Transverse colon (tissue), 4 donors: ENCODE measurements at regions not wholly inside any gene's neighbourhood (a gene's known extent, or its start where the extent isn't known, plus 50 kb on each side); places are given as distances from the start of the nearest gene placed in this dataset.

Source experiments
- DNase-seq: peaks from one replicate; pipeline ENCODE4 v3.0.0-alpha.2; 2019
- H3K27ac ChIP-seq, 4 donors: fragments of 200-600 bp; sonication (generic); 2 replicates each; pipeline ENCODE4 v1.5.1; 2016 to 2018; ENCODE audit warnings: inconsistent platforms in 4 of 4
- H3K27me3 ChIP-seq: fragments of 200-600 bp; sonication (generic); 2 replicates; pipeline ENCODE4 v1.5.1; 2017; ENCODE audit warnings: inconsistent platforms
- H3K36me3 ChIP-seq, 4 donors: fragments of 200-600 bp; sonication (generic); 2 replicates each; pipeline ENCODE4 v1.5.1; 2017 to 2019; ENCODE audit warnings: inconsistent platforms in 4 of 4
- H3K4me1 ChIP-seq, 4 donors: fragments of 200-600 bp; sonication (generic); 2 replicates each; pipeline ENCODE4 v1.5.1; 2017 to 2020; ENCODE audit warnings: inconsistent platforms in 4 of 4
- H3K4me3 ChIP-seq, 4 donors: fragments of 200-600 bp; sonication (generic); 1 replicate in 1 of 4; 2 replicates in 3 of 4; pipeline versions ENCODE4 v1.5.1 to v1.6.1; 2017 to 2019; ENCODE audit warnings: inconsistent platforms in 4 of 4
- H3K9me3 ChIP-seq, 2 donors: fragments of 200-600 bp; sonication (generic); 2 replicates each; pipeline ENCODE4 v1.5.1; 2017 to 2019; ENCODE audit warnings: inconsistent platforms in 2 of 2
- EP300 ChIP-seq: sonication (generic); formaldehyde crosslinking; IDR thresholded peaks from one replicate; pipeline ENCODE4 v1.6.1; 2017; ENCODE audit warnings: antibody characterized with exemption, low read depth
- POLR2A ChIP-seq: fragments of 450-650 bp; IDR thresholded peaks from one replicate; pipeline ENCODE4 v1.6.1; 2016; ENCODE audit warnings: antibody characterized with exemption, mild to moderate bottlenecking, moderate library complexity
- POLR2AphosphoS5 ChIP-seq, 3 donors: sonication (generic); formaldehyde crosslinking; IDR thresholded peaks; one replicate each; pipeline ENCODE4 v1.6.1; 2016; ENCODE audit warnings: antibody characterized with exemption in 3 of 3
- WGBS, 2 donors: methylation state at CpG; one replicate each; pipeline ENCODE4 v1.1.5; 2018; ENCODE audit warnings: low coverage in 1 of 2; 5-methylcytosine and 5-hydroxymethylcytosine counted together
- in situ Hi-C, 4 donors: fragments of 200-750 bp; cut with MboI; loops; one replicate each; pipeline versions ENCODE4 v1.15.0 to v1.15.1; 2017; ENCODE audit warnings: low sequenced_read_pairs in 3 of 4, low pct_ligation_motif_present in 1 of 4, low pct_unique_long_range_greater_than_20kb in 1 of 4
- intact Hi-C: fragments of 100-400 bp; cut with DNase I; formaldehyde crosslinking; loops from one replicate; pipeline ENCODE4 v1.15.1; 2023; ENCODE audit warnings: low total_unique reads
- TF ChIP-seq, protein P1 (sequence below), 5 experiments: fragments of 200-600 bp in 3 of 5; fragments of 450-650 bp in 2 of 5; sonication (generic) in 3 of 5; IDR thresholded peaks; 1 replicate in 2 of 5; 2 replicates in 3 of 5; pipeline ENCODE4 v1.5.1; 2016 to 2017; ENCODE audit warnings: antibody characterized with exemption in 5 of 5, inconsistent platforms in 3 of 5, mild to moderate bottlenecking in 2 of 5, moderate library complexity in 1 of 5

GRCh38 chr11:81255895-81256294, 1477.8 kb downstream of the FAM181B start:
- Histone ChIP-seq H3K4me3 (no peak overlapping the region), H3K36me3 (no peaks in the 10 kb centered on the region), H3K27me3 (no peaks in the 10 kb centered on the region), H3K9me3 (no peaks in the 10 kb centered on the region), H3K27ac (no peak overlapping the region), H3K4me1 (peaks cover 0 to 5% (median 2%) of the 10 kb centered on the region in 4 donors)
- 47 to 63% methylated on average over 1 of the region's 1 CpG for WGBS, 2 donors
- no peak for DNase-seq
- intact Hi-C loops, result no loop called here
- in situ Hi-C loops, result no loop called here
- TF ChIP-seq, protein P1, sequence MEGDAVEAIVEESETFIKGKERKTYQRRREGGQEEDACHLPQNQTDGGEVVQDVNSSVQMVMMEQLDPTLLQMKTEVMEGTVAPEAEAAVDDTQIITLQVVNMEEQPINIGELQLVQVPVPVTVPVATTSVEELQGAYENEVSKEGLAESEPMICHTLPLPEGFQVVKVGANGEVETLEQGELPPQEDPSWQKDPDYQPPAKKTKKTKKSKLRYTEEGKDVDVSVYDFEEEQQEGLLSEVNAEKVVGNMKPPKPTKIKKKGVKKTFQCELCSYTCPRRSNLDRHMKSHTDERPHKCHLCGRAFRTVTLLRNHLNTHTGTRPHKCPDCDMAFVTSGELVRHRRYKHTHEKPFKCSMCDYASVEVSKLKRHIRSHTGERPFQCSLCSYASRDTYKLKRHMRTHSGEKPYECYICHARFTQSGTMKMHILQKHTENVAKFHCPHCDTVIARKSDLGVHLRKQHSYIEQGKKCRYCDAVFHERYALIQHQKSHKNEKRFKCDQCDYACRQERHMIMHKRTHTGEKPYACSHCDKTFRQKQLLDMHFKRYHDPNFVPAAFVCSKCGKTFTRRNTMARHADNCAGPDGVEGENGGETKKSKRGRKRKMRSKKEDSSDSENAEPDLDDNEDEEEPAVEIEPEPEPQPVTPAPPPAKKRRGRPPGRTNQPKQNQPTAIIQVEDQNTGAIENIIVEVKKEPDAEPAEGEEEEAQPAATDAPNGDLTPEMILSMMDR (IDR thresholded peaks at IDR 0.05), result no peak
- TF ChIP-seq EP300, result no peak
- no peak for TF ChIP-seq POLR2A
- no peak for TF ChIP-seq POLR2AphosphoS5 (IDR thresholded peaks at IDR 0.05)

- Histone ChIP-seq H3K4me1 (peaks cover 0 to 6% (median 3%) of the 10 kb centered on the region in 4 donors), H3K4me3 (no peak overlapping the region), H3K9me3 (no peaks in the 10 kb centered on the region), H3K27me3 (no peaks in the 10 kb centered on the region), H3K27ac (no peak overlapping the region), H3K36me3 (no peaks in the 10 kb centered on the region)
- intact Hi-C loops (no loop called here), in situ Hi-C loops (no loop called here)
- no peak for DNase-seq
- no peak for TF ChIP-seq EP300
- TF ChIP-seq POLR2A, result no peak
- TF ChIP-seq, protein P1 (IDR thresholded peaks at IDR 0.05), result no peak
- no peak for TF ChIP-seq POLR2AphosphoS5 (IDR thresholded peaks at IDR 0.05)
- 26 to 29% methylated on average over 1 of the region's 1 CpG for WGBS, 2 donors
These were observed 1480.4 kb downstream of the FAM181B start for GRCh38 chr11:81253244-81253643.

DNA sequence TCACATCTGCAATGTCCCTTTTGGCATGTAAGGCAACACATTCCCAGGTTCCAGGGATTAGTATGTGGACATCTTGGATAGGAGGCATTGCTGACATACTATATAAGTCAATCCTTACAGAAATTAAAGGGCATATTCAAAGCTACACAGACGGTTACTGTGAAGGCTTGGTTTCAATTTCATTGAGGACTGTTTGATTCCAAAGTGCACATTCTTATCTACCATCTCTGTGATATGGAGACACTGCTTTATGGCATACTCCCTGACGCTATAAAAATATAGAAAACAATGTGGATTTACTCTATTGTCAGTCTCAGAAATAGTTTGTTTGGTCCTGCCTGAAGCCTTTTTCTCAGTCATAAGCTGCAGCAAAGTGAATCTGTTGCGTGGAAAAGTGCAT, 1486.7 kb downstream of the FAM181B start:
- peak overlapping the region in 3 of 4 donors; percentile 22 to 52 (median 27) for H3K27ac ChIP-seq
- H3K4me1 ChIP-seq, result peaks cover 0 to 23% (median 2%) of the 10 kb centered on the region in 4 donors
- intact Hi-C loops, result no loop called here
- no peak overlapping the region for H3K4me3 ChIP-seq
- TF ChIP-seq POLR2AphosphoS5 (IDR thresholded peaks at IDR 0.05) (peak in 1 of 3 donors; percentile 34), POLR2A (no peak)
- H3K36me3 ChIP-seq, result no peaks in the 10 kb centered on the region
- in situ Hi-C loops, result no loop called here
- DNase-seq, result no peak
- H3K9me3 ChIP-seq, result no peaks in the 10 kb centered on the region
- WGBS, 2 donors, result 42 to 48% methylated on average over 3 of the region's 3 CpGs
- H3K27me3 ChIP-seq, result no peaks in the 10 kb centered on the region

DNA sequence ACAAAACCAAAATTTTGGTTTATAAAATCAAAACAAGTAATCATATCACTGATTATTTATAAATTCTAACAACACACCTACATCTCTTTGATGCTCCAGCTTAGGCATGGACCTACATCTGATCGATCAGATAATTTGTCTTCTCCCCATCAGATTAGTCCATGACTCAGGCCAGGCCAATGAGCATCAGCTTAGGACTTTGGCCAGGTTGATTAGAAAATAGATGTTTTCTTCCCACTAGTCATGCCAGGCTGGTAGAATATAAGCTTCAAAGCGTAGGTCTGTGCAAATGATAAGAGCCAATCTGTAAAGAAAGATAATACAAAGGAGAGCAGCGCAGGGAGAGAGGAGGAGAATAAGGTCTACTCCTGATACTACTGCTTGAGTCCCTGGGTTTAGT, 1487.9 kb downstream of the FAM181B start:
- DNase-seq, result no peak
- intact Hi-C loops (no loop called here), in situ Hi-C loops (no loop called here)
- Histone ChIP-seq H3K27ac (no peak overlapping the region), H3K4me1 (peaks cover 0 to 23% (median 2%) of the 10 kb centered on the region in 4 donors), H3K36me3 (no peaks in the 10 kb centered on the region), H3K9me3 (no peaks in the 10 kb centered on the region), H3K4me3 (no peak overlapping the region), H3K27me3 (no peaks in the 10 kb centered on the region)
- TF ChIP-seq EP300 (no peak), POLR2AphosphoS5 (IDR thresholded peaks at IDR 0.05) (no peak), POLR2A (no peak)
- TF ChIP-seq, protein P1 (IDR thresholded peaks at IDR 0.05), result no peak
- 68 to 81% methylated on average over 3 of the region's 3 CpGs for WGBS, 2 donors

- Histone ChIP-seq H3K4me1 (peaks cover 0 to 10% (median 0%) of the 10 kb centered on the region in 4 donors), H3K4me3 (no peak overlapping the region), H3K27me3 (no peaks in the 10 kb centered on the region), H3K27ac (no peak overlapping the region), H3K36me3 (no peaks in the 10 kb centered on the region), H3K9me3 (no peaks in the 10 kb centered on the region)
- intact Hi-C loops, result no loop called here
- no peak for DNase-seq
- TF ChIP-seq POLR2AphosphoS5 (IDR thresholded peaks at IDR 0.05) (no peak), EP300 (no peak), POLR2A (no peak)
- TF ChIP-seq, protein P1 (IDR thresholded peaks at IDR 0.05), result no peak
- 63 to 72% methylated on average over 5 of the region's 5 CpGs for WGBS, 2 donors
- in situ Hi-C loops, result no loop called here
These were observed 1491.9 kb downstream of the FAM181B start for GRCh38 chr11:81241672-81242275.
